ENCODE measurements at regions not wholly inside any gene's neighbourhood (a gene's known extent, or its start where the extent isn't known, plus 50 kb on each side); places are given as distances from the start of the nearest gene placed in this dataset.
"Not testable (repeated sequence)": the region's sequence is repeated elsewhere in the genome, so short reads cannot be mapped to it uniquely, and the experiment has no call there.

DNA sequence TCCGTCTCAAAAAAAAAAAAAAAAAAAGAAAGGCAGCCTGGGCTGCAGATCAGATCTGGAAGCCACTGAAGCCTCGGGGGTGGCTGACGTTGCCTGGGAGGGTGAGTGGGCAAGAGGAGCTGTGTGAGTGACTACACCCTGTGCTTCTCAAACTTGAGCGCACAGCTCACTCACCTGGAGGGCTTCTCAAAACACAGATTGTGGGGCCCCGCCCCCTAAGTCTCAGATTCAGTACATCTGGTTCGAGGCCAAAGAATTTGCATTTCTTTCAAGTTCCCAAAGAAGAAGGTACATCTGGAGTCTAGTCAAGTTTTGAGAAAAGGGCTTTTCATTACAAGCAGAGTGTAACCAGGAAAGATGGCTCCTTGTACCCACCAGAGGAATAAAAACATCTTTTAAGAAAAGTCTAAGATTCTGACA is 97.7 kb upstream of the CAB39 start:
- Histone ChIP-seq H3K79me2 (ENCODE audit: low read length) (no peaks in the 10 kb centered on the region), H4K20me1 (ENCODE audit: insufficient read depth, low read length) (no peaks in the 10 kb centered on the region), H3K4me3 (ENCODE audit: low read length) (no peak overlapping the region), H3K4me1 (ENCODE audit: low read length) (peaks cover 9% of the 10 kb centered on the region; the same call in 1 of the 2 replicates), H3K9me2 (replicated peaks; ENCODE audit: insufficient read depth, low read length) (no peaks in the 10 kb centered on the region), H3K4me2 (ENCODE audit: low read depth, low read length) (peak overlapping the region; percentile 79; the same call in 1 of the 2 replicates), H3K9ac (ENCODE audit: low read length) (no peak overlapping the region), H3F3A (ENCODE audit: insufficient read depth, low read length) (no peaks in the 10 kb centered on the region), H3K9me3 (replicated peaks; ENCODE audit: insufficient read depth, low read length) (no peaks in the 10 kb centered on the region), H2AFZ (ENCODE audit: low read length) (peak overlapping the region; percentile 65; the same call in 1 of the 2 replicates), H3K27me3 (replicated peaks; ENCODE audit: insufficient read depth, low read length) (no peaks in the 10 kb centered on the region), H3K36me3 (replicated peaks; ENCODE audit: insufficient read depth, low read length) (no peaks in the 10 kb centered on the region), H3K27ac (ENCODE audit: low read length) (no peak overlapping the region)
- TF ChIP-seq EZH2 (optimal IDR thresholded peaks at IDR 0.05; ENCODE audit: low read depth, low read length) (no peak), EZH2phosphoT487 (IDR thresholded peaks at IDR 0.05; ENCODE audit: low read length) (no peak)
- TF ChIP-seq, protein P1, sequence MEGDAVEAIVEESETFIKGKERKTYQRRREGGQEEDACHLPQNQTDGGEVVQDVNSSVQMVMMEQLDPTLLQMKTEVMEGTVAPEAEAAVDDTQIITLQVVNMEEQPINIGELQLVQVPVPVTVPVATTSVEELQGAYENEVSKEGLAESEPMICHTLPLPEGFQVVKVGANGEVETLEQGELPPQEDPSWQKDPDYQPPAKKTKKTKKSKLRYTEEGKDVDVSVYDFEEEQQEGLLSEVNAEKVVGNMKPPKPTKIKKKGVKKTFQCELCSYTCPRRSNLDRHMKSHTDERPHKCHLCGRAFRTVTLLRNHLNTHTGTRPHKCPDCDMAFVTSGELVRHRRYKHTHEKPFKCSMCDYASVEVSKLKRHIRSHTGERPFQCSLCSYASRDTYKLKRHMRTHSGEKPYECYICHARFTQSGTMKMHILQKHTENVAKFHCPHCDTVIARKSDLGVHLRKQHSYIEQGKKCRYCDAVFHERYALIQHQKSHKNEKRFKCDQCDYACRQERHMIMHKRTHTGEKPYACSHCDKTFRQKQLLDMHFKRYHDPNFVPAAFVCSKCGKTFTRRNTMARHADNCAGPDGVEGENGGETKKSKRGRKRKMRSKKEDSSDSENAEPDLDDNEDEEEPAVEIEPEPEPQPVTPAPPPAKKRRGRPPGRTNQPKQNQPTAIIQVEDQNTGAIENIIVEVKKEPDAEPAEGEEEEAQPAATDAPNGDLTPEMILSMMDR (IDR thresholded peaks at IDR 0.05; ENCODE audit: low read length): no peak
- peak; percentile 86 for DNase-seq

DNA sequence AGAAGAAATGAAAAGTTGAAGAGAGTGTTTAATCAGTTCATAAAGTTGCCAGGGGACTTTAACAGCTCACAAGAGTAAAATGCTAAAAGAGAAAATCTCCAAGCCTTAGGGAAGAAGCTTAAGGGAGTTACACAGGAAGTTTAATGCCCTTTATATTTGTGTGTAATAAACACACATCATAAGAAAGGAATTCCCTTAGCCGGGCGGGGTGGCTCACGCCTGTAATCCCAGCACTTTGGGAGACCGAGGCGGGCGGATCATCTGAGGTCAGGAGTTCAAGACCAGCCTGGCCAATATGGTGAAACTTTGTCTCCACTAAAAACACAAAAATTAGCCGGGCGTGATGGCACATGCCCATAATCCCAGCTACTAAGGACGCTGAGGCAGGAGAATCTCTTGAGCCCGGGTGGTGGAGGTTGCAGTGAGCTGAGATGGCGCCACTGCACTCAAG is 95.4 kb upstream of the CAB39 start:
- H3K36me3 ChIP-seq (replicated peaks; ENCODE audit: insufficient read depth, low read length): not testable (repeated sequence)

DNA sequence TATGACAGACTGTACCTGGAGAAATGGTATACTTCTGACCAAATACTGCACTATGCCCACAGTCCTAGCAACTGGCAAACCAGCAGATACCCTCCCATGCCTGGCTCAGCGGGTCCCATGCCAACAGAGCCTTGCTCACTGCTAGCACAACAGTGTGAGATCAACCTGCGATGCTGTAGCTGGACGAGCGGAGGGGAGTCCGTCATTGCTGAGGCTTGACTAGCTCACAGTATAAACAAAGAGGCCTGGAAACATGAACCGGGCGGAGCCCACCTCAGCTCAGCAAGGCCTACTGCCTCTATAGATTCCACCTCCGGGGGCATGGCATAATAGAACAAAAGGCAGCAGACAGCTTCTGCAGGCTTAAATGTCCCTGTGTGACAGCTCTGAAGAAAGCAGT is 93.2 kb upstream of the CAB39 start:
- Histone ChIP-seq H3F3A (ENCODE audit: insufficient read depth, low read length) (no peaks in the 10 kb centered on the region), H3K79me2 (ENCODE audit: low read length) (no peaks in the 10 kb centered on the region), H3K27me3 (replicated peaks; ENCODE audit: insufficient read depth, low read length) (no peaks in the 10 kb centered on the region), H3K4me1 (ENCODE audit: low read length) (peaks cover 9% of the 10 kb centered on the region; the same call in 1 of the 2 replicates), H3K9me2 (replicated peaks; ENCODE audit: insufficient read depth, low read length) (no peaks in the 10 kb centered on the region), H3K27ac (ENCODE audit: low read length) (no peak overlapping the region), H3K4me2 (ENCODE audit: low read depth, low read length) (no peak overlapping the region), H3K9ac (ENCODE audit: low read length) (no peak overlapping the region), H3K4me3 (ENCODE audit: low read length) (no peak overlapping the region), H3K9me3 (replicated peaks; ENCODE audit: insufficient read depth, low read length) (no peaks in the 10 kb centered on the region), H4K20me1 (ENCODE audit: insufficient read depth, low read length) (no peaks in the 10 kb centered on the region), H2AFZ (ENCODE audit: low read length) (no peak overlapping the region), H3K36me3 (replicated peaks; ENCODE audit: insufficient read depth, low read length) (no peaks in the 10 kb centered on the region)
- no peak for TF ChIP-seq EZH2 (optimal IDR thresholded peaks at IDR 0.05; ENCODE audit: low read depth, low read length)
- no peak for TF ChIP-seq EZH2phosphoT487 (IDR thresholded peaks at IDR 0.05; ENCODE audit: low read length)
- TF ChIP-seq, protein P1 (IDR thresholded peaks at IDR 0.05; ENCODE audit: low read length): no peak
- DNase-seq: no peak

More for the DNA sequence above, 95.4 kb upstream of the CAB39 start:
- not testable (repeated sequence) for H3K4me1 ChIP-seq (ENCODE audit: low read length); H3K79me2 ChIP-seq (ENCODE audit: low read length); H3K27me3 ChIP-seq (replicated peaks; ENCODE audit: insufficient read depth, low read length); DNase-seq; H3F3A ChIP-seq (ENCODE audit: insufficient read depth, low read length); H2AFZ ChIP-seq (ENCODE audit: low read length); H3K9me3 ChIP-seq (replicated peaks; ENCODE audit: insufficient read depth, low read length); H3K9me2 ChIP-seq (replicated peaks; ENCODE audit: insufficient read depth, low read length); H3K9ac ChIP-seq (ENCODE audit: low read length); H4K20me1 ChIP-seq (ENCODE audit: insufficient read depth, low read length); H3K4me2 ChIP-seq (ENCODE audit: low read depth, low read length); H3K4me3 ChIP-seq (ENCODE audit: low read length); H3K27ac ChIP-seq (ENCODE audit: low read length)

DNA sequence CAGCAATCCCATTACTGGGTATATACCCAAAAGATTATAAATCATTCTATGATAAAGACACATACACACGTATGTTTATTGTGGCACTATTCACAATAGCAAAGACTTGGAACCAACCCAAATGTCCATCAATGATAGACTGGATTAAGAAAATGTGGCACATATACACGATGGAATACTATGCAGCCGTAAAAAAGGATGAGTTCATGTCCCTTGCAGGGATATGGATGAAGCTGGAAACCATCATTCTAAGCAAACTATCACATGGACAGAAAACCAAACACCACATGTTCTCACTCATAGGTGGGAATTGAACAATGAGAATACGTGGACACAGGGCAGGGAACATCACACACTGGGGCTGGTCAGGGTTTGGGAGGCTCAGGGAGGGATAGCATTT is 87.4 kb upstream of the CAB39 start:
- DNase-seq; H2AFZ ChIP-seq (ENCODE audit: low read length); H3F3A ChIP-seq (ENCODE audit: insufficient read depth, low read length); H3K9ac ChIP-seq (ENCODE audit: low read length); H3K79me2 ChIP-seq (ENCODE audit: low read length); H4K20me1 ChIP-seq (ENCODE audit: insufficient read depth, low read length); H3K27ac ChIP-seq (ENCODE audit: low read length); H3K9me3 ChIP-seq (replicated peaks; ENCODE audit: insufficient read depth, low read length); H3K4me1 ChIP-seq (ENCODE audit: low read length); H3K27me3 ChIP-seq (replicated peaks; ENCODE audit: insufficient read depth, low read length); H3K9me2 ChIP-seq (replicated peaks; ENCODE audit: insufficient read depth, low read length); H3K4me2 ChIP-seq (ENCODE audit: low read depth, low read length); H3K36me3 ChIP-seq (replicated peaks; ENCODE audit: insufficient read depth, low read length); H3K4me3 ChIP-seq (ENCODE audit: low read length): not testable (repeated sequence)

GRCh38 chr2:230627091-230627490 is 85.6 kb upstream of the CAB39 start:
- H2AFZ ChIP-seq (ENCODE audit: low read length); H3K27me3 ChIP-seq (replicated peaks; ENCODE audit: insufficient read depth, low read length); DNase-seq; H4K20me1 ChIP-seq (ENCODE audit: insufficient read depth, low read length); H3K79me2 ChIP-seq (ENCODE audit: low read length); H3K4me3 ChIP-seq (ENCODE audit: low read length); H3K36me3 ChIP-seq (replicated peaks; ENCODE audit: insufficient read depth, low read length); H3K27ac ChIP-seq (ENCODE audit: low read length); H3K9me3 ChIP-seq (replicated peaks; ENCODE audit: insufficient read depth, low read length); H3F3A ChIP-seq (ENCODE audit: insufficient read depth, low read length); H3K9ac ChIP-seq (ENCODE audit: low read length); H3K9me2 ChIP-seq (replicated peaks; ENCODE audit: insufficient read depth, low read length); H3K4me1 ChIP-seq (ENCODE audit: low read length); H3K4me2 ChIP-seq (ENCODE audit: low read depth, low read length): not testable (repeated sequence)

Data from MM.1S (cell line).